Medulla oblongata (tissue), 1 donor: ENCODE measurements at regions not wholly inside any gene's neighbourhood (a gene's known extent, or its start where the extent isn't known, plus 50 kb on each side); places are given as distances from the start of the nearest gene placed in this dataset.

Experiments
- DNase-seq: peaks from one replicate; pipeline ENCODE4 v3.0.0-alpha.2; 2015; ENCODE audit errors: extremely low spot score

- DNase-seq: no peak
Measured at GRCh38 chr1:219773110-219773509, 155.2 kb downstream of the SLC30A10 start.

DNA sequence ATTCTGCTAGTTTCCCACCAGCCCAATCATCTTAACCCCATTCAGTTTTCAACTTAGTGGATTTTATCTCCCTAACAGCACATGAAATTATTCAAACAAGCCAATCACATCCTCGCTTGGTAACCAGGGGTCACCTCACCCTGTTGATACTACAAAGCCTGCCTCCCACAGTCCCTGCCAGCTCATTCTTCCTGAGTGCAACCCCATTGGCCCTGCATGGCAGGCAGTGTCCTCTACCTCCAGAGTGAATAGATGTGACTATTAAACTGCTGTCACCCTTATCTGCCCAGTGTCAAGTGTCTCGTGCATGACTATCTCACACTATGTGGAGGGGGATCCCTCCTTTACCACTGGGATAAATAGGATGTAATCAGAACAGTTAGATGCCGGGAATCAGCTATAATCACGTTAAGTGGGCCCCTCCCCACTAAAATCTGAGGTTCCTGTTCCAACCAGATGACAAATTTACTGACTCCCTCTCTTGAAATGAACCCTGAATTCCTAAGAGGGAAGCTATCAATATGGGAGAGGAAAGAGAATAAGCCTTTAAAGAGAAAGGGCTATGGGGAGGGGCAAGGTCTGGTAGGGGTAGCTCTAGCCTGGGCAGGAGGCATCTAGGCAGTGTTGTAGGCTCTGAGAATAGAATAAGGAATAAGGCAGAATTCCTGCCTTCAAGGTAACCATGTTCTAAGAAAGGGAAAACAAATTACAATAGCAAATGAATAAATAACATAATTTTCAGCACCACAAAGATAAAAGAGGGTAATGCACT is 155.9 kb downstream of the SLC30A10 start:
- DNase-seq: no peak

DNA sequence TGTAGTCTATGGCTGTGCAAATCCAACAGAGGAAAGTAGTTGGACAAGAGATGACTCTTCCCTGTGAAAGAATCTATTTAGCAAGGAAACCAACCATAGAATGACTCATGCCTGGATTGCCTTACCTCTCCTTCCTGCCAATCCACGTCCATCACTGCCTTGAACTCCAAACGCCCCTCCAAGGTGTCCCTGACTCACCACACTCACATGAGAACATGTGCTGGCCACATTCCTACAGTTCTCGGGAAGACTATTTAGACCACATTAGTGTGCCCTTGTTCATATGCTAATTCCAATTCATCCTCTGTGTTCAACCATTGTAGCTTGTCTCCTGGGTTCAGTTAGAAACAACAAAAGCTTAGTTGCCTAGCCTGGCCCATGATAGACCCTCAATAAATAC is 157.3 kb downstream of the SLC30A10 start:
- no peak for DNase-seq

- no peak for DNase-seq
Measured at GRCh38 chr1:219763321-219763720, 150.4 kb upstream of the ZC3H11B start.

DNA sequence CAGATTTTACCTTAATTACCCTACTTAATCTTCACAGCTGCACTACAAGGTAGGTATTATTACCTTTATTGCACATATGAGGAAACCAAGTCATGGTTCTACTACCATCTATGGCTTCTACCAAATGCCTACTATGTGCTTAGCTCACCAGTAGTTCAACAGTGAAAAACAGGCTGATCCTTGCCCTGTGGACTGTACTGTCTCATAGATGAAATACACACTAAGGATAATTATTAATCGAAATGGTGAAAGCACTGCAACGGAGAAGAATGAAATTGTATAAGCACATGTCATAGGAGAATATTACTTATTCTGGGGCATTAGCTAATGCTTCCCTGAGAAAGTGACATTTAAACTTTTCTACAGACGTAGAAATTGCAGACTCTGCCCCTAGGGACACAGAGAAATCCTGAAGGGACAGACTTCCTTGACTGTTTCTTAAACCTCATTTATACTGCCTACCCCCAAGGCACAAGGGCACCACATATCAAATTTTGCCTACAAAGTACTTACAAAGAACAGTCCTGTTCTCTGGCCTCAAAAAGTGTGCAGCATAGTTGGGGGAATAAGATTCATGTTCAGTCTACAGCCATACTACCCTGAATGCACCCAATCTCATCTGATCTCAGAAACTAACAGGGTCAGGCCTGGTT is 148.4 kb upstream of the ZC3H11B start:
- no peak for DNase-seq

DNA sequence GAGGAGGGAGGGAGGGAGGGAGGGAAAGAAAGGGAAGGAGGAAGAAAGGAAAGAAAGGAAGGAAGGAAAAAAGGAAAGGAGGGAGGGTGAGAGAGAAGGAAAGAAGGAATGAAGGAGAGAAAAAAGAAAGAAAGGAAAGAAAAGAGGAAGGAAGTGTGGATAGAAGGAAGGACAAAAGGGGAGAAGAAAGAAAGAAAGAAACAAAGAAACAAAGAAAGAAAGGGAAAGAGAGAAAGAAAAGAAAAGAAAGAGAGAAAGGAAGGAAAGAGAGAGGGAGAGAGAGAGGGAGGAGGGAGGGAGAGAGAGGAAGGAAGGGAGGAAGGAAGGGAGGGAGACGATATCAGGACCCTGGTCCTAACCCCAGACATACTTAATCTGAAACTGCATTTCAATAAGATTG is 146.2 kb upstream of the ZC3H11B start:
- no peak for DNase-seq

- DNase-seq: no peak
Measured at GRCh38 chr1:219757890-219758289, 145.0 kb upstream of the ZC3H11B start.

DNA sequence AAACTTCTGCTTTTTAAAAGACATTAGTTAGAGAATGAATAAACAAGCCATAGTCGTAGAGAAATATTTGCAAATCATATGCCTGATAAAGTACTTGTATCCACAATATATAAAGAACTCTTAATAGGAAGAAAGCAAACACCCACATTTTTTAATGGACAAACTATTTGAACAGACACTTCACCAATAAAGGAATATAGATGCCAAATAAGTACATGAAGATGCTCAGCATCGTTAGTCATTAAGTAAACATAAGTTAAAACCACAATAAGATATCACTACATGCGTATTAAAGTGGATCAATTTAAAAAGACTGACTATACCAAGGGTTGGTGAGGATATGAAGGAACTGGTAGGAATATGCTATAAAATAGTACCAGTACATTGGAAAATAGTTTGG is 142.3 kb upstream of the ZC3H11B start:
- no peak for DNase-seq

DNA sequence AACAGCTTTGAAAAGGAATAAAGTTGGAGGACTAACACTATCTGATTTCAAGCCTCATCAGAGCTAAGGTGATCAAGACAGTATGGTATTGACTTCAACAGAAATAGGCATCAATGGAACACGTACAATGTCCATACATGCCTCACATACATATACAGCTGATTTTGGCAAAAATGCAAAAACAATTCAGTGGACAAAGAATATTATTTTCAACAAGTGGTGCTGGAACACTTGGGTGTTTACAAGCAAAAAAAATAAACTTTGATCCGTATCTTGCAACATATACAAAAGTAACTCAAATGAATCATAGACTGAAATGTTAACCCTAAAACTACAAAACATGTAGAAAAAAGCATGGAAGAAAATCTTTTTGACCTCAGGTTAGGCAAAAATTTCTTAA is 141.9 kb upstream of the ZC3H11B start:
- DNase-seq: no peak

GRCh38 chr1:219753914-219754313 is 141.0 kb upstream of the ZC3H11B start:
- DNase-seq: no peak

DNA sequence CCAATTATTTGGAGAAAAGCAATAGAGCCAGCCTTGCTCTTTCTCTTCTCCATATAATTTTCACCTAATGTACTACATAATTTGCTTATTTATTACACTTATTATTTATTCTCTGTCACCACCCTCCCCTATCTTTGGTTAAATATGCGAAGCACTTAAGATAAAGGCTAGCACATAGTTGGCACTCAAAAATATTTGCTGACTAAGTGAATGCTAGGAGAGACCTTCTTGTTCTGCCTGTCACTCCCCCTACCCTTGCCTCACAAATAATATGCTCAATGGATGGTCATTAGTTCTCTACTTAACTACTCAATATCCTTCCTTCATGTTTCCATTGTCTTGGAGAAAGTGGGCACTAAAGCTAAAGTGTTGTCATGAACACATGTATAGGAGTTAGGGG is 139.7 kb upstream of the ZC3H11B start:
- no peak for DNase-seq

DNA sequence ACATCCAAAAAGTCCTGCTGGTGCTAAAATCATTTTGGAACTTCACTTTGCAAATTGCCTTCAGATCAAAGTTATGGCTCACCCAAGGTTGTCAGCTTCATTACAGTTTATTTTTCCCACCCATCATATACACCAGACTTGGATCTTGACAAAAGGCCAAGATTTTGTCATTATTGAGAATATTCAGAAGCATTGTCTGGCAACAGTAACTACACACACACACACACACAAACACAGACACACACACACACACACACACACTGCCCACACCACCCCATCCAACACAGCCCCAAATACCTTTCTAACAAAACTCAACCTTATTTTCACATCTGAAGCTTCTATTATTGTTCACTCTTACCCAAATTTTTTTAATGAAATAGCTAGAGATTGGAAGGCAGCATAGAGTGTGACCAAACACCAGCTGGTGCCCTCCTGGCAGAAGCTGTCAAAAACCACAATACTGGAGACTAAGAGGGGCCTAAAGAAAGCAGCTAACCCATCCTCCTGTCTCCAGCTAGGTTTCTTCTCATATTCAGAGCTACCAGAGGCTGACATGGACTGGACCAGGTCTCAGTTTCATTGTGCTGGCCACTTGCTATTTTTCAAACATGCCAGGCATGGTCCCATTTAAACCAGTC is 139.1 kb upstream of the ZC3H11B start:
- no peak for DNase-seq

GRCh38 chr1:219749370-219749769 is 136.5 kb upstream of the ZC3H11B start:
- DNase-seq: no peak

DNA sequence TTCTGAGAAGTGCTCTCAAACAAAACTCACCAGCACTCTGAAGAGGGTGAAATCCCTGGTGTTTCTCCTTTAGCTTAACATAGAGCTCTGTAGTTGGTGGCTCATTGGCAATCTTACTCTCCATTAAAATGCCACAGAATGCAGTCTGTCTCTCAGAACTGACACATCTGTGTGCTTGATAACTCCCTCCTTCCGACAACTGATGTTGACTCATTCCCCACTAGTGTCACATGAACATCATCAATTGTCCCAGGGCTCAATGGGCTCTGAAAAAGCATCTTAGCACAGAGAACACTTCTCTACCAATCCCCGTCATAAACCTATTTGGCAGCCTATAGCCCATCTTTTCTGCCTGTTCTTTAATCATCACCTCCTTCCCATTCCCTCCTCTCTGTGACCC is 133.2 kb upstream of the ZC3H11B start:
- DNase-seq: no peak

DNA sequence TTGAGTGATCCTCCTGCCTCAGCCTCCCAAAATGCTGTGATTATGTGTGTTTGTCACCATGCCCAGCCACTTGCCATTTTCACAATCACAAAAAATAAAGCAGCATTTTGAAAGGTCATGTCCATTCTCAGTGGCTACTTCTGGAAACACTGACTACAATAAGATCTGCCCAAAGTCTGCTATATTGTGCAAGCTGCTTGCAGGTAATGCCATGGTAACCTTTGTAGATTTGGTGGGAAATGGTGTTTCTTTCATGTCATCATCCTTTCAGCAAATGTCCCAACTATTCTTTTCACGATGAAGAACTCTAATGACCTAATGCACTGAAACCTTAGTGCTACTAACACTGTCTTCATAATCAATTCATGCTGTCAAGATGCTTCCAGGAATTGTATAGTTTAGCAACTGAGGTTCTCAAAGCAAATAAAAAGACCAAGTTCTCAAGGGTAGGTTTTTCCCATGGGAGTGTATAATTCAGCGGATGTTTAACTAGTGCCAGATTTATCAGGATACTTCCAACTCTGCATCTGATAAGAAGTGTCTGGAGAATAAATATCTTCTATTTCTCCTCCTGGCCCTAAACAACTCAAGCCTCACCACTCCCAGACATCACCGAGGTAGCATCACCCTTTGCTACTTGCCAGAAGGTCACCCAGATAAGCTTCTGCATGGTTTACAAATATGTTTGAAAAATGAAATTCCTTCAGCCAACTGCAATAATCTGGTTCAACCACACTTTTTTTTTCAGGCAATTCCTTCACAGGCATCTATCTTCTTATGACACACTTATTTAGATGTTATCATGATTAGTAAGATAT is 132.0 kb upstream of the ZC3H11B start:
- no peak for DNase-seq

DNA sequence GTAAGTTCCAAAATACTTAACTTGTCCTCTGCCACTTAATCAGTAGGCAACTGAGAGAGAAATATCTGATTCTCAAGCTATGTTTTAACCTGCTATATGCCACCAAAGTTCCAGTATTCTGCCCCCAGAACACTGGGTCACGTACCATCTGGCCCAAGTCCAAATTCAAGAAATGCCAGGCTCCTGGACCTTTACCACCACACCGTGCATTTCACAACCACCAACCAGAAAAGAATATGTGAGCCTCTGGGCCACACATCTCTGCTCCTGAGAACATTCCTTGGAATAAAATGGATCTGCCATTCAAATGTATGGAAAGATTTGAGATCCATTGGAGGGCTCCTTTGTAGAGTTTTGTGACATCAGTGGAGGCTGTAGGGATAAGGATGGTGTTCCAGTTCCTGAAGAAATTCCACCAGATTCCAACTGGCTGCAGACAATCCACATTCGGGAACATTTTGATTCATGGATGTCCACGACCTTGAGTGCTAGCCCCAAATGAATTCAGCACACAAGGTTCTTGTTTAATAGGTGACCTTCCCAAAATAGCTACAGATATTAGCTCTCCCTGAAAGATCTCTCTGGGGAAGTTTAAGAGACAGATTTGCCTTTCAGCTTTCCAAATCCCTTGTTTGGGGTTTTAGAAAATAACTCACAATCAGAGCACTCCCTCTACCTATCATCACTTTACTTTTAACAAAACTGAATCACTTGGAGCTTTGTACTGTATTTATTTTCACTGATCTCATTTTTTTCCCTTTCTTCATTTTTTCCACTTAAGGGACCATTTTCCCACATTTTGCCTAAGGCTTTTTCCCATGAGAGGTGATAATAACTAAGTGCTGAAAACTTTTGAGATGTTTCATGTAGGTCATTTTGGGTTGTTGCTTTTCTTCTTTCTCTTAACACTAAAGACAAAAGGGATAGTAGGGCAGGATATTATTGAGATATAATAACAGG is 128.4 kb upstream of the ZC3H11B start:
- DNase-seq: no peak

DNA sequence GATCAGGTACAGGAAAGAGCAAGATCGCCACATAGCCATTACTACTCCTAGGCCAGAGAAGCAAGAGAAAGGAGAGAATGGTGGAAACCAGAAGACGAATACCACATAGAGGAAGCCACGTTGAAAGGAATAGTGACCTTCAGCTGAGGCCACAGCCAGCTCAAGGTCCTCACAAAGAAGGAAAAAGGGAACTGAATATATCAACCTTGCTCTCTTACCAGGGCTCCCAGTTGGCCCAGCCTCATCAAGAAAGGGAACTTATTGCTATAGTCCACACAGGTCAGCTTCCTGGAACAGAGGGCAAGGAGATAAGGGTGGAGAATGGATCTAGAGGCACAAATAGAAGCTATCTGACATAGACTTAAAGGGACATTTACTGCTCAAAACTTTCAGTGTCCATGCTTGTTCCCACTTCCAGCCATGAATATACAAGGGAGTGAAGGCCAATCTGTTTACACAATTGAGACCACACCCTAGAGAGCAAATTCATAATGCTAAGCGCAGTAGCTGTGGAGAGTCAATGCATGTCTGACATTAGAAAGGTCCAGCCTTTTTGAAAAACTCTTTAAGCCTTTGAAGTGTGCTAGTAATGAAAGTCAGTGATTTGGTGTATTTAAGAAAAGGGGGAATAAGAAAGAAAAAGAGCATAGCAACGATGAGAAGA is 120.7 kb upstream of the ZC3H11B start:
- DNase-seq: no peak

DNA sequence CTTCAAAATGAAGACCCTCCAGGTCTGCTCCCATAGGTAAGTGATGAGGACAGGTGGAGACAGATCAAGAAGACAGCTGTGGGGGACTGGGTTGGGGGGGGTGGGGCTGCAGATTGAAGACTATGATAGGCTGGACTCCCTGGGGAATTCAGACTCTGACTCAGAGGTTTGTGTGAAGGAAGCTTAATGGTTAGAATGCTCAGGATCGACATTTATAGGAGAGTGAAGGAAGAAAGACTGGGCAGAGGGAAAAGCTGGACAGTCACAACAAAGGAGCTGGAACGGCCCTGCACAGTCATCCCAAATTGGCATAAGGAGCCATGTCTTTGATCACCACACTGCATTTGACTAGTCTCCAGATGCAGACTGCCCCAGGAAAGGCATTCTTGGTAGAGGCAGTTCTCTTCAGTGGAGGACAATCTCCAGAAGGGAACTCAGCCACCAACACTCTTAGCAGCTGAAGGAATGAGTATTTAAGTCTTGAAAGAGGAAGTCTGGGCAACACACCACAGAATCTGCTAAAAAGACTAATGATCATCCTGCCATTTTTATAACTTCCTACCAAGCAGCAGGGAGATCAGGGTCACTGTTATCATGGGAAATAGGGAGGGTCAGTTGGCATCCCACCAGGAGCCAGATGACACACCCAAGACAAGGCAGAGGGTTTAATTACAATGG is 120.0 kb upstream of the ZC3H11B start:
- no peak for DNase-seq

GRCh38 chr1:219731771-219732170 is 118.9 kb upstream of the ZC3H11B start:
- no peak for DNase-seq
